HG03097 (cell line): ENCODE measurements at regions not wholly inside any gene's neighbourhood (a gene's known extent, or its start where the extent isn't known, plus 50 kb on each side); places are given as distances from the start of the nearest gene placed in this dataset.

Source experiments
- ATAC-seq: cut with Tn5 transposase; IDR thresholded peaks from one replicate; pipeline ENCODE4 v1.9.1; 2021; ENCODE audit not compliant: unreplicated experiment, low FRiP score

DNA sequence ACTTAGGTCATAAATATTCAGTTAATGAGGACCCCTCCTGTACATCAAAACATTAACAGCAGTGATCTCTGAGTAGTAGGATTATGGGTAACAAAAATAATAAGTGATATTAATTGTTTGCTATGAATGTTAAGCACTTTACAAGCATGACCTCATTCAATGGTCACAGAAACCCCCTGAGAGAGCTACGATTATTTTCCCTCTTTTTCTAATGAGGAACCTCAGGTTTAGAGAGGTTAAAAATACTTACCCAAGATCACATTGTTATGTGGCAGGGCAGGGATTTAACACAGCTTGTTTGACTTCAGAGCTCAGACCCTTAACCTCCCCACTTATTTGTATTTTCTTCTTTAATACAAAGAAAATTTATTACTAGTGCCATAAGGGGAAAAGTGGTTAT, 228.2 kb downstream of the TBL1XR1 start:
- no peak for ATAC-seq

- ATAC-seq = no peak
These were observed 228.7 kb downstream of the TBL1XR1 start for GRCh38 chr3:176968631-176969030.

DNA sequence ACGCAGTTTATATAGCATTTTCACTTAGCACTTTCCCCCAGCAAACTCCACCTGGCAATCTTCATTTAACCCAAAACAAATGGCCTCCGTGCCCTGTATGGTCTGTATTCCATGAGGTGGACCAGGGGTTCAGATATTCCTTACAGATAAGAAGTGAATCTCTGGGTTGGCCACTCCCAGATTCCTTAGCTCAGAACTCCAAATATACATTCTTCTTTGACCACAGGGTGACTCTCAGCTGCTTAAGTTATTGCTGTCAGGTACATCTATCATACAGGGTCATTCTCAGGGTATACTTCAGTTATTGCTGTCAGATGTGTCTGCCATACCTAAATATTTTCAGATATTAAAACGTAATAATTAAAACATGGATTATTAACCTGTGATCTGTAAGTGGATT, 229.8 kb downstream of the TBL1XR1 start:
- no peak for ATAC-seq

DNA sequence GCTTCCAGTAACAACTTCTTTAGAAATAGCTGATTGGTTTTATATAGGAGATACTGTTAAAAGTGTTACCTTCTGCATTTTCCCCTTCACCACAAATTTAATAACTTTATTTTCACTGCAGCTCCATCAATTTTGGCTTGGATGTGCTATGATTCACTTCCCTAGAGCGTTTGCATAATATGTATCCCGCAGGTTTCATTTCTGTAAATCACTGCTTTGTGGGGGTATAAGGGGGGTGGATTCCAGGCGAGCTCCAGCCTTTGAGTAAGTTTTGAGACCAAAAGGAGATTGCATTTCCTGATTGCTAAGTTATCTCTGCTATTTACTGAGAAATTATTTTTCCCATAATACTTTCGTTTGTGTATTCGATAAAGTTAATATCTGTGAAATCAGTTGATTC, 232.6 kb downstream of the TBL1XR1 start:
- ATAC-seq = no peak

DNA sequence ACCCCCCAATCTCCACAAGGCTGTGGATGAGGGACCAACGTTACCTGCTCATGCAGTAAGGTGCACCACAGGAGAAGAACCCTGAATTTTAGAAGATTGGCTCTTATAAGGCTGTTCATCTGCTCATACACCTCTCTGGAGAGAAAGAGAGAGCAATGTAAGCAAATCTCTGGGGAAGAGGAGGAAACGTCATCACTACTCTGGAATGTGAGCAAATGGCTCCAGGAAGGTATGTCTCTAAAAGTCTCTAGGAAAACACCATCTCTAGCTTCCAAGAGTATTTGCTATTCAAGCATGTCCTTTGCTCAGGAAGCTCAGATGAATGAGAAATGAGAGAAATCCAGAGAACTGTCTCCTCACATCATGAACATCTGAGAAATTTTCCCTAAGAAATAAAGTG, 235.4 kb downstream of the TBL1XR1 start:
- ATAC-seq = no peak

GRCh38 chr3:176959867-176960266, 237.4 kb downstream of the TBL1XR1 start:
- ATAC-seq = no peak

DNA sequence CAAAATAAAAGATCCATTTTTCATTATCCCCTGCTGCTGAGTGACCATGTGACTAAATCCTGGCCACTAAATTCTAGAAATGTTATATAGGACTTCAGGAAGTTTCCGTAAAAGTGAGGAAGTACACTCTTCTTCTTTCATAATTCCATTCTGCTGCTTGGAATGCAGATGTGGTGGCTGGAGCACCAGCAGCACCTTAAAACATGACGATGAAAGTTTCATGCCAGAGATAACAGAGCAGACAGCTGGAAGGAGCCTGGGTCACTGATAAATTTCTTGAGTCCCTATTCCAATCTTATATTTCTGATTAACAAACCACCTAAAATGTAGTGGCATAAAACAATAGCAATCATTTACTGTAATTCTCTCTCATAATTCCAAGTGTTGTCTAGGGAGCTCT, 238.7 kb downstream of the TBL1XR1 start:
- no peak for ATAC-seq

GRCh38 chr3:176954517-176954916, 242.8 kb downstream of the TBL1XR1 start:
- no peak for ATAC-seq

- ATAC-seq = no peak
These were observed 243.9 kb downstream of the TBL1XR1 start for GRCh38 chr3:176953106-176954060.

- no peak for ATAC-seq
These were observed 245.5 kb downstream of the TBL1XR1 start for GRCh38 chr3:176951586-176952292.

GRCh38 chr3:176951144-176951543, 246.1 kb downstream of the TBL1XR1 start:
- no peak for ATAC-seq

GRCh38 chr3:176950743-176951142, 246.5 kb downstream of the TBL1XR1 start:
- ATAC-seq = no peak

DNA sequence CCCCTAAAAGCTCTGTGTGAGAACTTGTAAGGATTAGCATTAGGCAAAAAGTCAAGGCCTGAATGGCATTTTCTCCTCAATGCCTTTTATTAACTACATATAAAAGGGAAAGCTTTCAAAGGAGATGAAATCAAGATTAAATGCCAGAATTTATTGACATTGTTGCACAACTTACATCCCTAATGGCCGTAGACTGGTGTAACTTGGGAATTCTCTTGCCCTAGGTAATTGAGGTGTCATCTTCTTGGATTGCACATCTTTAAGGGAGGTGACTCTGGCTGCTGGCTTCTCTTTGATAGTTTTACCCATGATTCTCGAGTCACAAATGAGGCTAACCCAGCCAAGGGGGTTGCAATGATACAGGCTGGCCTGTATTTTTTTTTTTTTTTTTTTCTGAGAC, 249.1 kb downstream of the TBL1XR1 start:
- ATAC-seq = no peak

DNA sequence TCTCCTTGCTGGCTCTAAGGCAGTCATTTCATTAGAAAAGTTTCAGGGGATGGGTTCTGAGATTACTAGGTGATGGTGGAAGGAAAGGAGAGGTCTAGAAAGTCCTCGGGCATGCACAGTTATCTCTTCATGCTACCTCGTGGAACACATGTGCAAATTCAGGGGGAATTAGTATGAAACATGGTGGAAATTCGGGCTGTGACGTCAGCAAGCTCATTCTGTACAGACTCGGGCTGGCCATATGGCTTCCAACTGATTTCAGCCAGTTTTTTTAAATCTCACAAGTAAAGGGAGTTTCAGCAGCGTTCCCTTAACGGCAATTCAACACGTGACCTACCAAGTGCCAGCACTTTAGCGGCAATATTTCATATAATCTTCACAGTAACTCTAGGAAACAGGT, 251.1 kb downstream of the TBL1XR1 start:
- no peak for ATAC-seq

DNA sequence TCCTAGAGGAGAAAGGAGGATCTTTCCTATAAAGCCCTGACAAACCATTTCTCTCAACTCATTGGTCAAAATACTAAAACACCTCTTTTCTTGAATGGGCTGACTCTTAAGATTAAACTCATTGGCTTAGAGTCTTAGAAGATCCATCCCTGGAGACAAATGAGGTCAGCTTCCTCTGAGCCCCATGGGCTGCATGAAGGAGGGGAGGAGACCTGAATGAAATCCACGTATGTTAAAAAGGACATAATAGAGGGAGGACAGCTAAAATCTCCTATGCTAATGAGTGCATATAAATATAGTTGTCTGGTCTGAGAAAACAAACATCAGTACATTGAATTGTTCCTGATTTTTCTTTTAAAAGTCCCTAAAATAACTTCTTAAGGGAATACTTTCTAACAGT, 255.0 kb downstream of the TBL1XR1 start:
- no peak for ATAC-seq

GRCh38 chr3:176941689-176942088, 255.6 kb downstream of the TBL1XR1 start:
- no peak for ATAC-seq

GRCh38 chr3:176939022-176939817, 258.1 kb downstream of the TBL1XR1 start:
- peak; percentile 93 for ATAC-seq

GRCh38 chr3:176937994-176938393, 259.3 kb downstream of the TBL1XR1 start:
- ATAC-seq = no peak

- ATAC-seq = no peak
These were observed 259.7 kb downstream of the TBL1XR1 start for GRCh38 chr3:176937541-176937940.

GRCh38 chr3:176935194-176935888, 261.9 kb downstream of the TBL1XR1 start:
- ATAC-seq = no peak
